NCI-H1417 treated with DMSO at 0.1 percent for 48 hours (cell line): ENCODE measurements at regions not wholly inside any gene's neighbourhood (a gene's known extent, or its start where the extent isn't known, plus 50 kb on each side); places are given as distances from the start of the nearest gene placed in this dataset.

Experiments
- DNase-seq: peaks from one replicate; lab custom pipeline; 2025; lab: John Stamatoyannopoulos, UW

DNA sequence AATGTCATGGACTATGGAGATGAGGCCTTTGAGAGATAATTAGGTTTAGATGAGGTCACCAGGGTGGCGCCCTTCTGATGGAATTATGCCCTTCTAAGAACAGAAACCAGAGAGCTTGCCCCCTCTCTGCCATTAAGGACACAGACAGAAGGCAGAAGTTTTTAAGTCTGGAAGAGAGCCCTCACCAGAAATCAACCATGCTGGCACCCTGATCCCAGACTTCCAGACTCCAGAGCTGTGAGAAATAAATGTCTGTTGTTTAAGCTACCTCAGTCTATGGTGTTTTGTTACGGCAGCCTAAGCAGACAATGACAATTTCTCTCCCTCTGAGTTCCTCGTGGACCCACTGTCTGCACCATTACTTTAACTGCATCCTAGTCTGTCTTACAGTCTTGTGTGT is 382.0 kb downstream of the GXYLT1 start:
- no peak for DNase-seq

DNA sequence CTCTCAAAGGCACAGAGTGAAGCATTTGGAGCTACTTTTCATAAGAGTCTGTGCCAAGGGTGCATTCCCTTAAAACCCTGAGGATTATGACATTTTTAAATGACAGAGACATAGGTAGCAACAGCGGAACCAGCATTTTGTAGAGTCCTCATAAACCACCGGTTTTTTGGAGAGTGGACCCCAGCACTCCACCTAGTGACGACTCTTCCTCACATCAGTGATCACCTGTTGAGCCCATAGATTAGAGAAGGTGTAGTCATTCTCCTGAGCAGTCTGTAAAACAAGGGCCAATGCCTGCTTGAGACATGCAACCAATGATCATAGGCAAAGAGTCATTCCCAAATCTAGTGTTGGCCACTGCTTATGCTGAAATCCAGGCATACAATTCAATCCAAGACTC is 399.1 kb downstream of the GXYLT1 start:
- DNase-seq = no peak

GRCh38 chr12:41743835-41744234 is 400.8 kb downstream of the GXYLT1 start:
- DNase-seq = no peak

DNA sequence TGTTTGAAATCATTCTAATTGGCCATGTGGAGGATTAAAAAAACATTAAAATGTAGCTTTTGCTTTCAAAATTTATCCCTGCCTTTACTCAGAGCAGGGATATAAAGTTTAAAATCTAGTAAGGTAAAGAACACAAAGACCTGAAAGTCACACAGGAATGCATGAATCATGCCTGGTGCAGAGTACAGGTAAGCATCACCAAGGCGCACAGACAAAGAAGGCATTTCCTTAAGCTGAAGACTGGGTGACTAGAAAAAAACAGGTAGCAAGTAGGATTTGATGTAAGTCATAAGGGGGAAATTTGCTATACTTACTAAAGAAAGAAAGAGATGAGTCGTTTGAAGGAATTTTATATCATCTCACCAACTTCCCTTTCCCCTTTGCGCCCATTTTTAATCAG is 405.6 kb downstream of the GXYLT1 start:
- no peak for DNase-seq

- no peak for DNase-seq
Observed at GRCh38 chr12:41737423-41737822, 407.3 kb downstream of the GXYLT1 start.

DNA sequence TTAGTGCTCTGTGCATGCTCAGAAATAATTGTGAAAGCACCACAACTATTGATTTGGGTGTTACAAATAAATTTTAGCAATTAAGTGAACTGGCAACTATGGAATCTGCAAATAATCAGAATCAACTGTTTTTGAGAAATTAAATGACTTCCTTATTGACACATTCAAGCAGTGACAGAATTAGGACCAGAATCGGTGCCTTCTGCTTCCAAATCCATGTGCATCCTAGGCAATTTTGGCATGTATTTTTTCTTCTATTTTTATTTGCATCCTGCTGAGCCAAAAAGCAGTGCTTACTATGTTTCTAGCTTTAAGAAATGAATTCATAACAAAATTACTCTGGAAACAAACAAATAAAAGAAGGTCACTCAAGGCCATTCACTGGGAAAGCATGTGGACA is 408.2 kb downstream of the GXYLT1 start:
- DNase-seq = no peak

GRCh38 chr12:41731691-41732090 is 413.0 kb downstream of the GXYLT1 start:
- no peak for DNase-seq

- no peak for DNase-seq
Observed at GRCh38 chr12:41731061-41731460, 413.6 kb downstream of the GXYLT1 start.

- no peak for DNase-seq
Observed at GRCh38 chr12:41724216-41724615, 420.5 kb downstream of the GXYLT1 start.

DNA sequence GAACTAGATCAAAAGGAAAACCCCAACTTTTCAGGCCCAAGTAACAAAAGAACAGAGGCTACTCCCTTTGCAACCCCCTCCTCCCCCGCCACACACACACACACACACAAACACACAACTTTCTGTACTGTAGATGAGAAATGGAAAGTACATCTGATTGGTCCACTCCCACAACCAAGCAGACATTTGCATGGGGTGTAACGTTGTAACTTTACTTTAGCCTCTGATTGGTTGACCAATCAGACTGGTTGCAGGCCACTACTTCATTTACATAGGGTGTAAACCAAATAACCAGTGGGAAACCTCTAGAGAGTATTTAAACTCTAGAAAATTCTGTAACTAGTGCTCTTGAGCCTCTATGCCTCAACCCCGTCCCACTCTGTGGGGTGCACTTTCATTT is 425.5 kb downstream of the GXYLT1 start:
- DNase-seq = no peak

- DNase-seq = no peak
Observed at GRCh38 chr12:41715256-41715655, 429.4 kb downstream of the GXYLT1 start.

- no peak for DNase-seq
Observed at GRCh38 chr12:41709463-41710285, 435.0 kb downstream of the GXYLT1 start.

DNA sequence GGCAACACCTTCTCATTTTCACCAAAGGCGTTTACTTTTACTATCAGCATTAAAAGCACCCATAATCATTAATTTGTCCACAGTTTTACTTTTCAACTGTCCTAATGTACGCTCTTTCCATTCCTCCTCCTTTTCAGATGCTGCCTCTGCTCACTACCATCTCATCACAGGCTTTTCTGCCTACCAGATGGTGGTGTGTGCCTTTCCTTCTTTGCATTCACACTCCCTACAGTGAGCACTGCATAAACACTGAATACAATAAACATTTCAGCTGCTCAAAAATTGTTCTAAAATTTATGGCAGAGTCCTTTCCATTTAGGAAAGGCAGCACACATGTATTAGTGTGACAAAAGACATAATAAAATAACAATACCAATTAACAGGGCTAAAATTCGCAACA is 435.7 kb downstream of the GXYLT1 start:
- no peak for DNase-seq

GRCh38 chr12:41706376-41706775 is 438.3 kb downstream of the GXYLT1 start:
- DNase-seq = no peak

DNA sequence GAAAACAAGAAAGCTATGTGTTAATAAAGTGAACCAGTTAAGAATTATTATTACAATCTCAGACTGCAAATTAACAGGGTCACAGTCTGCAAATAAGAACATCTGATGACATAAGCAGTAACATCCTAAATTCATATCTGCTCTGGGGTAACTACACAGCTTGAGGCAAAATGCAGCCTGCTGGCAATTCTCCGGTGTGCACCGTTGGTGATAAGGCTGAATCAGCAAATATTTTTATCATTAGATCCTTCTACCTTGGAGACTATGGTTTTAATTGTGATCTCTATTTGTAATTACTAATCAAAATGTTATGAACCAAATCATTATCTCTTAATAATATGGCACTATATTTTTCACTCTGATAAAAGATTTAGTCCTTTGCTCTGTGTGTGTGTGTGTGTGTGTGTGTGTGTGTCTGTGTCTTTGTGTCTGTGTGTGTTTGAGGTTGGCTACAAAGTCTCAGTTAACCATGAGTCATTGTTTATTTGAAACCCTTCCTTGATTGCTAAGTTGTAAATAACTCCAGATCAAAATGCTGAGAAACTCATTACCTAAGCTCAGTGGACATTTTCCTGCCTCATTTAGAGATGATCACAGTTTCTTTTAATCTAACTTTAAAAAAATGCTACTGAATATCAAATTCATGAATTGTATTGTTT is 442.6 kb downstream of the GXYLT1 start:
- DNase-seq = no peak

GRCh38 chr12:41700940-41701339 is 443.7 kb downstream of the GXYLT1 start:
- no peak for DNase-seq

GRCh38 chr12:41699658-41700057 is 445.0 kb downstream of the GXYLT1 start:
- DNase-seq = peak; percentile 52

GRCh38 chr12:41697161-41697560 is 447.5 kb downstream of the GXYLT1 start:
- DNase-seq = no peak

DNA sequence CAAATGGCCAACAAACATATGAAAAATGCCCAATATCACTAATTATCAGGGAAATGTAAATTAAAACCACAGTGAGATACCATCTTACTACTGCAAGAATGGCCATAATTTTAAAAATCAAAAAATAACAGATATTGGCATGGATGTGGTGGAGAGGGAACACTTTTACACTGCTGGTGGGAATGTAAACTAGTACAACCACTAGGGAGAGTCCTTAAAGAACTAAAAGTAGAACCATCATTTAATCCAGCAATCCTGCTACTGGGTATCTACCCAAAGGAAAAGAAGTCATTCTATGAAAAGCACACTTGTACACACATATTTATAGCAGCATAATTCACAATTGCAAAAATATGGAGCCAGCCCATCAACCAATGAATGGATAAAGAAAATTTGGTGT is 459.7 kb downstream of the GXYLT1 start:
- peak; percentile 9 for DNase-seq

- DNase-seq = no peak
Observed at GRCh38 chr12:41683513-41684240, 461.0 kb downstream of the GXYLT1 start.

DNA sequence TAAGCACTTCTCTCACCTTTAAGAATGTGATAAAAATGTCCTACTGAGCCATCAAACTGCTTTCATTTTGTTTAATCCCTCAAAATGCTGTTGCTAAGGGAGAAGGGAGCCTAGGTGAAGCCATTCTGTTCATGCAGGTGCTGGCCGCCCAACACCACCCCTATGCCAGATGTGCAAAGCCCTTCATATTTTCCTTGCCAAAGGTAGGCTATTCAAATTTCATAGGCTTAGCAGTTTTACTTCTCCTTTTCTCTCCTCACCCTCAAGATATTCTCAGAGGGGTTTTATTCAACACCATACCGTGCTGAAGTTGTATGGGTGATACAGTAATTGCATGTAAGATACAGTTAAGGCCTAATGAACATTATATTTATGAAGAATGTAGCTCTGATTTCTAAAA is 461.7 kb downstream of the GXYLT1 start:
- no peak for DNase-seq

DNA sequence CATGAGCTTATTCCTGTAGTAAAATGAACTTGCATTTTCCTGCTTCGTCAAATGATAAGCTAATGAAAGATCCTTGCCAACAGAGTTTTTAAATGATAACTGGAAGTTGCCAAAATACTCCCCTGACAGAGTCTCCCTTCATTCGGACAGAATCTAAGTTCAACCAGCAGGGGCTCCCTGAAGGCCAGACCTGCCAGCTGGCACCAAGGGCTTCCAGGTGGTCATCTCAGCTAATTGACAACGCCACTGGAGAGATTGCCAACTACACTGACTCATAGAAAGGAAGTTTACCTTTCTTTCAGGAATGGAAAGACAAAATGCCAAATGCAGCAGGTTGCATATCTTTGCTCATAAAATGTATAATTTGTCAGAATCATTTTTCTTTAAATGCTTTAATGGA is 462.8 kb downstream of the GXYLT1 start:
- no peak for DNase-seq

GRCh38 chr12:41680155-41680554 is 464.5 kb downstream of the GXYLT1 start:
- DNase-seq = no peak
